ENCODE measurements at regions not wholly inside any gene's neighbourhood (a gene's known extent, or its start where the extent isn't known, plus 50 kb on each side); places are given as distances from the start of the nearest gene placed in this dataset.

GRCh38 chrX:121165930-121166359 lies 118.5 kb downstream of the GLUD2 start (continued):
- no peak for TF ChIP-seq ZNF318 (IDR thresholded peaks at IDR 0.05; ENCODE audit: borderline replicate concordance in 1 of 2, low read depth in 1 of 2)
- peak; percentile 67 for TF ChIP-seq HDAC3 (IDR thresholded peaks at IDR 0.05; ENCODE audit: borderline replicate concordance, partially characterized antibody)
- no peak for TF ChIP-seq ZNF24 (IDR thresholded peaks at IDR 0.05)
- no peak for TF ChIP-seq MLX (CRISPR knock-in tag; conservative IDR thresholded peaks at IDR 0.05)
- no peak for TF ChIP-seq SMC3 (conservative IDR thresholded peaks at IDR 0.05; ENCODE audit: insufficient read depth, low read depth, low read length)
- no peak for TF ChIP-seq MTA1 (IDR thresholded peaks at IDR 0.05; ENCODE audit: borderline replicate concordance)
- no peak for TF ChIP-seq CBX5 (IDR thresholded peaks at IDR 0.05; ENCODE audit: borderline replicate concordance, low read depth)
- TF ChIP-seq CEBPG (CRISPR knock-in tag; IDR thresholded peaks at IDR 0.05): no peak
- TF ChIP-seq CEBPG (tag; conservative IDR thresholded peaks at IDR 0.05 in 1 of 2, IDR thresholded peaks at IDR 0.05 in 1 of 2): peak in 1 of 2 experiments; percentile 87; a peak in 2 of 4 replicates
- no peak for TF ChIP-seq TARDBP (IDR thresholded peaks at IDR 0.05)

Data from K562 (cell line).